Fibroblast of pulmonary artery (primary cell): ENCODE measurements at regions not wholly inside any gene's neighbourhood (a gene's known extent, or its start where the extent isn't known, plus 50 kb on each side); places are given as distances from the start of the nearest gene placed in this dataset.

Experiments
- DNase-seq: peaks from one replicate; pipeline ENCODE4 v3.0.0-alpha.2; 2010; ENCODE audit warnings: low read depth
- H3K4me3 ChIP-seq: replicated peaks from 2 replicates; pipeline ENCODE4 v1.5.1; 2011; ENCODE audit warnings: low read depth, mild to moderate bottlenecking, control low read depth, low read length, moderate library complexity
- CTCF ChIP-seq: IDR thresholded peaks from 2 replicates; pipeline ENCODE4 v1.5.1; 2011; ENCODE audit warnings: mild to moderate bottlenecking, control low read depth, low read length, inconsistent platforms; ENCODE audit errors: missing control alignments

- no peak for DNase-seq
- H3K4me3 ChIP-seq: no peak overlapping the region
- no peak for TF ChIP-seq CTCF
These were observed 150.8 kb upstream of the FOXF1 start for GRCh38 chr16:86359571-86359970.

DNA sequence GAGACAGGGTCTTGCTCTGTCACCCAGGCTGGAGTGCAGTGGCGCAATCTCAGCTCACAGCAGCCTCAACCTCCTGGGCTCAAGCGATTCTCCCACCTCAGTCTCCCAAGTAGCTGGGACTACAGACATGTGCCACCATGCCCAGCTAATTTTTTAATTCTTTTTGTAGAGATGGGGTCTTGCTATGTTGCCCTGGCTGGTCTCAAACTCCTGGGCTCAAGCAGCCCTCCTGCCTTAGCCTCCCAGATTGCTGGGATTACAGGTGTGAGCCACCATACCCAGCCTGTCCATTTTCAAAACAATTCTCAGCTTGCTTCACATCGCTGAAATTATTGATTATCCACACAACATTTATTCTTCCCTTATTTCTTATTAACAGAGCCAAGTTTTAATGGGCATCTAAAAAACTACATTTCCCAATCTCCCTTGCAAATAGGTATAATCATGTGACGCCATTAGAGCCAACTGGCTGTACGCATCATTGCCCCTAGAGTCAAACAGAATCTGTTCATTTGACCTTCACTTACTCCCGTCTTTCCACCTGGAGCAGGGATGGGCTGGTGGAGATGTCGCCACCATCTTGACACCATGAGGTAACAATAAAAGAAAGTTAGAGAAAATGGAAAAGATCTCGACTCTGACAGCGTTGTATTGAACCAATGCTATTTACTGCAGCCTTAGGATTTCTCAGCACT is 148.0 kb upstream of the FOXF1 start:
- no peak for DNase-seq
- TF ChIP-seq CTCF: no peak
- no peak overlapping the region for H3K4me3 ChIP-seq

- no peak for TF ChIP-seq CTCF
- no peak overlapping the region for H3K4me3 ChIP-seq
- peak; percentile 96 for DNase-seq
These were observed 147.3 kb upstream of the FOXF1 start for GRCh38 chr16:86363057-86363490.

DNA sequence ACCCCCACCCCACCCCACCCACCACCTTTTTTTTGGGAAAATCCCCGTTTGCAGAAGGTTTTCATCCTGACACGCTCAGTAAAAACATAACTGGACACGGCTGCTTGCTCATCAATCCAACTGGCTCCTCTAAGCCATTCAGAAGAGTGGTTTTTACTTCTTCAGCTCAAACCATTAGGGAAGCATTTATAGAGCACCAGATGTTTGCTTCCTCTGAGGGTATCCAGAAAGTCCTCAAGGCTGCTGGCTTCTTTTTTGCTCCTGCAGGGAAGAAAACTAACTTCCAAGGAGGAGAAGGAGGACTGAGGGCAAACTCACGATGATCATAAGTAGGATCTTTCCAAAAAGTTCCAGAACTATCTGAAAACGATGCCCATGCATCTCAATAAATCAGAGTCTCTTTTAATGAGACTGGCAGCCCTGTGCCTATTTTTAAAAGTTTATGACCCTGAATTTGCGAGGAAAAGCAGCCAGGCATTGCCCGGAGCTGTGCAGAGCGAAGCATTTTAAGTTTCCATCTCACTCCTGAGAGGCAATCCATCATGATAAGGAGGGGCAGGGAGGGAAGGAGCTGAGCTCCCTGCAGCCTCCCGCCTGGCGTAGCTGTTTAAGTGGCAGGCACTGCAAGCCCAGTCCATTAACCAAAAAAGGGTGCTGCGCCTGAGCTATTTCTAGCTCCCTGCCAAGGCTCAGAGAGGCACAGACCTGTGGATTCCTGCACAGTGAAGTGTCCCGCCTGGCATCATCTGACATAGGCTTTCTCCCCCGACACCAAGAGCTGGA is 146.3 kb upstream of the FOXF1 start:
- TF ChIP-seq CTCF: no peak
- H3K4me3 ChIP-seq: no peak overlapping the region
- DNase-seq: no peak

DNA sequence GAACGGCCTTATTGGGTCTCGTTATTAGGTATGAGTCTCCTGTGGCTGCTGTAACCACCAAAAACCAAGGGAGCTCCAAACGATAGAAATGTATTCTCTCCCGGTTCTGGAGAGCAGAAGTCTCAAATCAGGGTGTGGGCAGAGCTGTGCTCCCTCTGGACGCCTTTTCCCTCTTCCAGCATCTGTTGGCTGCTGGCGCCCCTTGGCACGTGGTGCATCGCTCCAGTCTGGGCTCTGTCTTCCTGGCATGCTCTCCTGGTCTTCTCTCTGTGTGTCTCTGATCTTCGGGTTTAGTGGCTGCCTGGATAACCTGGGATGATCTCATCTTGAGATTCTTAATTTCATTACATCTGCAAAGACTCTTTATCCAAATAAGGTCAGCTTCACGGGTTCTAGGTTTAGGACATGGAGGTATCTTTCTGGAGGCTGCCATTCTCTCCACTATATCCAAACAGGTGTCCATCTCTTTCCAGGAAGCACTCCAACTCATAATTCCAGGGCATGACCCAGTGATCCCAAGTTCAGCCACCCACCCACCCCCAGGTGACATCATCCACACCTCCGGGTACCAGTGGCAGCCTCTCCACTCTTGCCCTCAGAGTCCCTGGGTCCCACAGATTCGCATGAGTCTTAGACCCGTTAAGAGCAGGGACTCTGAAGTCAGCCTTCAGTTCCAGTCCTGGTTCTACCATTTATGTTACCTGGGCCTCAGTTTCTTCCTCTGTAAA is 145.5 kb upstream of the FOXF1 start:
- no peak for TF ChIP-seq CTCF
- no peak for DNase-seq
- no peak overlapping the region for H3K4me3 ChIP-seq

DNA sequence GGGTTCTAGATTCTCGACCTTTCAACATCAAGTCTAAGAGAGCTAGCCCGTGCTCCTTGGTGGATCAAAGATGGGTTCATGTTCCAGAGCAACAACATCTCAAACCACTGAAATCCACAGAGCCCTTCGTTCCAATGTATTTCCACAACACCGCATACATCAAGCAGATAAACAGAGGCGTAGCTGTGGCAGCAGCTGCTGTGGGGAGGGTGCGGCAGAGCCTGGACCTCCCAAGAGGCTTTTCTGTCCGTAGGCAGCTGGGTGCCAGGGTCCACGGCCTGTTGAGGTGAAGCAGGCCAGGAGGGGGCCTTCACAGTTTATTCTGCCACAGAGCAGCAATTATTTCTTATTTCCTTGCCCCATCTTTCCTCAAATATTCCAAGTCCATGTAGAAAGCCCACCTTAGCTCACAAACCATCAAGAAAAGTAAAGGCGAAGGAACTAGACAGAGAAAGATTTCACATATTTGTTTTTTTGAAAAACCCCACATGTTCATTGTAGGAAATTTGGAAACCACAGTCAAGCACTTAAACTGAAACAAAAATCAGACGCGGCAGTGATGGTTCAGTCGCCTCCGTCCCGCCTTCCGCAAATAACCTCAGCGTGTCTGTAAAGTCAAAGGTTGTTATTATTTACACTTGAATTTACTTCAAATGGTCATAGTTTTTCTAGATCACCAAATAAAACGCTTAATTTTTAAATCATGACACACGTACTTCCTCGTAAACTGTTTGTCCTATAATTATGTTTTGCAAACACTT is 144.6 kb upstream of the FOXF1 start:
- DNase-seq: no peak
- H3K4me3 ChIP-seq: no peak overlapping the region
- no peak for TF ChIP-seq CTCF
